Subcutaneous abdominal adipose tissue (tissue), 5 donors: ENCODE measurements at regions not wholly inside any gene's neighbourhood (a gene's known extent, or its start where the extent isn't known, plus 50 kb on each side); places are given as distances from the start of the nearest gene placed in this dataset.

Experiments used
- H3K27ac ChIP-seq: one replicate; pipeline ENCODE4 v1.7.0; 2013; ENCODE audit warnings: low read depth, mild to moderate bottlenecking, inconsistent platforms, low read length, moderate library complexity
- H3K27me3 ChIP-seq, 5 donors: one replicate each; pipeline ENCODE4 v1.7.0; 2013; ENCODE audit warnings: low read length in 5 of 5, inconsistent platforms in 1 of 5; ENCODE audit not compliant: control insufficient read depth in 5 of 5, insufficient read depth in 4 of 5
- H3K36me3 ChIP-seq, 5 donors: one replicate each; pipeline ENCODE4 v1.7.0; 2013; ENCODE audit warnings: low read length in 5 of 5; ENCODE audit not compliant: control insufficient read depth in 5 of 5, insufficient read depth in 5 of 5
- H3K4me1 ChIP-seq, 5 donors: one replicate each; pipeline ENCODE4 v1.7.0; 2013; ENCODE audit warnings: low read length in 5 of 5, mild to moderate bottlenecking in 3 of 5, moderate library complexity in 1 of 5; ENCODE audit not compliant: control insufficient read depth in 5 of 5, insufficient read depth in 5 of 5
- H3K4me3 ChIP-seq, 5 donors: one replicate each; pipeline ENCODE4 v1.7.0; 2013; ENCODE audit warnings: low read length in 5 of 5, low read depth in 1 of 5
- H3K9ac ChIP-seq, 5 donors: one replicate each; pipeline ENCODE4 v1.7.0; 2013; ENCODE audit warnings: low read length in 5 of 5, mild to moderate bottlenecking in 4 of 5, moderate library complexity in 3 of 5
- H3K9me3 ChIP-seq, 5 donors: one replicate each; pipeline ENCODE4 v1.7.0; 2013; ENCODE audit warnings: low read length in 5 of 5; ENCODE audit not compliant: control insufficient read depth in 5 of 5
- donor health status: healthy.
- donor health status: healthy.
- donor health status: healthy.
- donor health status: healthy.
- donor health status: healthy.

- no peaks in the 10 kb centered on the region for H3K9me3 ChIP-seq
- no peaks in the 10 kb centered on the region for H3K36me3 ChIP-seq
- no peak overlapping the region for H3K9ac ChIP-seq
- no peak overlapping the region for H3K27ac ChIP-seq
- H3K4me1 ChIP-seq, result no peaks in the 10 kb centered on the region
- no peak overlapping the region for H3K4me3 ChIP-seq
- no peaks in the 10 kb centered on the region for H3K27me3 ChIP-seq
Measured at GRCh38 chr1:104760017-104760416, 1010.3 kb downstream of the AMY1C start.

GRCh38 chr1:104761961-104762570 is 1012.4 kb downstream of the AMY1C start:
- H3K4me3 ChIP-seq, result no peak overlapping the region
- H3K36me3 ChIP-seq, result no peaks in the 10 kb centered on the region
- H3K9me3 ChIP-seq, result no peaks in the 10 kb centered on the region
- H3K27ac ChIP-seq, result no peak overlapping the region
- H3K9ac ChIP-seq, result no peak overlapping the region
- no peaks in the 10 kb centered on the region for H3K4me1 ChIP-seq
- H3K27me3 ChIP-seq, result no peaks in the 10 kb centered on the region

GRCh38 chr1:104765085-104765484 is 1015.4 kb downstream of the AMY1C start:
- no peaks in the 10 kb centered on the region for H3K9me3 ChIP-seq
- H3K36me3 ChIP-seq, result no peaks in the 10 kb centered on the region
- no peak overlapping the region for H3K4me3 ChIP-seq

GRCh38 chr1:104768466-104768865 is 1018.8 kb downstream of the AMY1C start:
- Histone ChIP-seq H3K4me3 (no peak overlapping the region), H3K9ac (no peak overlapping the region), H3K36me3 (no peaks in the 10 kb centered on the region), H3K27ac (no peak overlapping the region), H3K9me3 (no peaks in the 10 kb centered on the region), H3K27me3 (no peaks in the 10 kb centered on the region), H3K4me1 (no peaks in the 10 kb centered on the region)

More at GRCh38 chr1:104765085-104765484, 1015.4 kb downstream of the AMY1C start:
- Histone ChIP-seq H3K27ac (no peak overlapping the region), H3K9ac (no peak overlapping the region), H3K4me1 (no peaks in the 10 kb centered on the region), H3K27me3 (no peaks in the 10 kb centered on the region)

GRCh38 chr1:104780470-104781078 is 1030.9 kb downstream of the AMY1C start:
- Histone ChIP-seq H3K27ac (no peak overlapping the region), H3K9ac (no peak overlapping the region), H3K27me3 (no peaks in the 10 kb centered on the region), H3K36me3 (no peaks in the 10 kb centered on the region), H3K4me3 (no peak overlapping the region), H3K4me1 (no peaks in the 10 kb centered on the region), H3K9me3 (no peaks in the 10 kb centered on the region)

- H3K9ac ChIP-seq, result no peak overlapping the region
- H3K36me3 ChIP-seq, result no peaks in the 10 kb centered on the region
- no peak overlapping the region for H3K27ac ChIP-seq
- H3K4me1 ChIP-seq, result no peaks in the 10 kb centered on the region
- no peaks in the 10 kb centered on the region for H3K27me3 ChIP-seq
- no peak overlapping the region for H3K4me3 ChIP-seq
- H3K9me3 ChIP-seq, result no peaks in the 10 kb centered on the region
Measured at GRCh38 chr1:104785575-104786187, 1036.0 kb downstream of the AMY1C start.

GRCh38 chr1:104787866-104788510 is 1038.3 kb downstream of the AMY1C start:
- Histone ChIP-seq H3K36me3 (no peaks in the 10 kb centered on the region), H3K9ac (no peak overlapping the region), H3K4me3 (no peak overlapping the region), H3K9me3 (no peaks in the 10 kb centered on the region), H3K4me1 (no peaks in the 10 kb centered on the region), H3K27me3 (no peaks in the 10 kb centered on the region), H3K27ac (no peak overlapping the region)

- no peaks in the 10 kb centered on the region for H3K4me1 ChIP-seq
- no peak overlapping the region for H3K4me3 ChIP-seq
- H3K36me3 ChIP-seq, result no peaks in the 10 kb centered on the region
- H3K27me3 ChIP-seq, result no peaks in the 10 kb centered on the region
- no peak overlapping the region for H3K27ac ChIP-seq
- no peaks in the 10 kb centered on the region for H3K9me3 ChIP-seq
- H3K9ac ChIP-seq, result no peak overlapping the region
Measured at GRCh38 chr1:104791030-104791429, 1041.3 kb downstream of the AMY1C start.

GRCh38 chr1:104794035-104794434 is 1044.3 kb downstream of the AMY1C start:
- H3K36me3 ChIP-seq, result no peaks in the 10 kb centered on the region
- H3K4me1 ChIP-seq, result no peaks in the 10 kb centered on the region
- no peak overlapping the region for H3K9ac ChIP-seq
- no peaks in the 10 kb centered on the region for H3K9me3 ChIP-seq
- H3K27me3 ChIP-seq, result no peaks in the 10 kb centered on the region
- H3K27ac ChIP-seq, result no peak overlapping the region
- H3K4me3 ChIP-seq, result no peak overlapping the region

GRCh38 chr1:104795931-104796330 is 1046.2 kb downstream of the AMY1C start:
- H3K36me3 ChIP-seq, result no peaks in the 10 kb centered on the region
- H3K27me3 ChIP-seq, result no peaks in the 10 kb centered on the region
- H3K4me1 ChIP-seq, result no peaks in the 10 kb centered on the region
- no peaks in the 10 kb centered on the region for H3K9me3 ChIP-seq
- no peak overlapping the region for H3K27ac ChIP-seq
- no peak overlapping the region for H3K9ac ChIP-seq
- H3K4me3 ChIP-seq, result no peak overlapping the region
